ENCODE measurements at regions not wholly inside any gene's neighbourhood (a gene's known extent, or its start where the extent isn't known, plus 50 kb on each side); places are given as distances from the start of the nearest gene placed in this dataset.

- Histone ChIP-seq H3K4me2 (no peak overlapping the region), H3K4me1 (ENCODE audit: low read depth, poor library complexity, severe bottlenecking) (no peaks in the 10 kb centered on the region), H3K27ac (no peak overlapping the region), H3K27me3 (ENCODE audit: insufficient read depth, low read depth) (no peaks in the 10 kb centered on the region), H3K79me2 (ENCODE audit: insufficient read depth, low read depth) (no peaks in the 10 kb centered on the region), H3K36me3 (ENCODE audit: insufficient read depth) (no peaks in the 10 kb centered on the region), H3K9ac (no peak overlapping the region), H4K20me1 (ENCODE audit: insufficient read depth) (no peaks in the 10 kb centered on the region), H2AFZ (ENCODE audit: low read depth) (no peak overlapping the region), H3K4me3 (IDR thresholded peaks at IDR 0.05; ENCODE audit: insufficient read depth, low read depth, low read length) (no peak overlapping the region)
- no peak for TF ChIP-seq CTCF (conservative IDR thresholded peaks at IDR 0.05; ENCODE audit: low read depth, low read length)
Measured at GRCh38 chr10:83252169-83252568, 887.1 kb upstream of the GHITM start.

- H3K79me2 ChIP-seq (ENCODE audit: insufficient read depth, low read depth), result no peaks in the 10 kb centered on the region
- H3K4me1 ChIP-seq (ENCODE audit: low read depth, poor library complexity, severe bottlenecking), result no peaks in the 10 kb centered on the region
- H3K36me3 ChIP-seq (ENCODE audit: insufficient read depth), result no peaks in the 10 kb centered on the region
- H3K27me3 ChIP-seq (ENCODE audit: insufficient read depth, low read depth), result no peaks in the 10 kb centered on the region
- no peak overlapping the region for H3K27ac ChIP-seq
- H3K4me3 ChIP-seq (IDR thresholded peaks at IDR 0.05; ENCODE audit: insufficient read depth, low read depth, low read length), result no peak overlapping the region
- H3K4me2 ChIP-seq, result no peak overlapping the region
- no peak for TF ChIP-seq CTCF (conservative IDR thresholded peaks at IDR 0.05; ENCODE audit: low read depth, low read length)
- no peak overlapping the region for H2AFZ ChIP-seq (ENCODE audit: low read depth)
- no peaks in the 10 kb centered on the region for H4K20me1 ChIP-seq (ENCODE audit: insufficient read depth)
- H3K9ac ChIP-seq, result no peak overlapping the region
Measured at GRCh38 chr10:83252596-83252995, 886.7 kb upstream of the GHITM start.

DNA sequence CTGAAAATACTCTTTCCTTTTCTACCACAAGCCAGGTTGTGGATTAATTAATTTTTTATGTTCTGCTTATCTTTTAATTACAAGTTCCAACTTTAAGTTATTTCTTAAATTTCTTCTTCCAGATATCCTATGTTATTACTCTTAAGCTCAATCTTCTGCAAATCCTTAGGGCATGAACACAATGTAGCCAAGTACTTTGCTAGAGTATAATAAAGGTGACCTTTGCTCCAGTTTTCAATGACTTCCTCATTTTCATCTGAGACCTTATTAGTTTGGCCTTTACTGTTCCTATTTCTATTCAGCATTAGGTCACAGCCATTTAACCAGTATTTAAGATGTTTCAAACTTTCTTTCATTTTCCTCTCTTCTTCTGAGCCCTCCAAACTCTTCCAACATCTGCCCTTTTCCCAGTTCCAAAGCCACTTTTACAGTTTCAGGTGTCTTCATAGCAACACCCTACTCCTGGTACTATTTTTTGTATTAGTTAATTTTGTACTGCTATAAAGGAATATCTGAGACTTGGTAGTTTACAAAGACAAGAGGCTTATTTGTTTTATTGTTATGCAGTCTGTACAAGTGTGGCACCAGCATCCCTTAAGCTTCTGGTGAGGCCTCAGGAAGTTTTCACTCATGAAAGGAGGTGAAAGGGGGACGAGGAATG lies 886.2 kb upstream of the GHITM start:
- Histone ChIP-seq H3K4me1 (ENCODE audit: low read depth, poor library complexity, severe bottlenecking) (no peaks in the 10 kb centered on the region), H3K27ac (no peak overlapping the region)
- no peak for TF ChIP-seq CTCF (conservative IDR thresholded peaks at IDR 0.05; ENCODE audit: low read depth, low read length)

GRCh38 chr10:83254698-83255097 lies 884.6 kb upstream of the GHITM start:
- Histone ChIP-seq H3K9ac (no peak overlapping the region), H3K4me1 (ENCODE audit: low read depth, poor library complexity, severe bottlenecking) (no peaks in the 10 kb centered on the region), H3K36me3 (ENCODE audit: insufficient read depth) (no peaks in the 10 kb centered on the region), H2AFZ (ENCODE audit: low read depth) (no peak overlapping the region), H3K27me3 (ENCODE audit: insufficient read depth, low read depth) (no peaks in the 10 kb centered on the region), H3K27ac (no peak overlapping the region), H4K20me1 (ENCODE audit: insufficient read depth) (no peaks in the 10 kb centered on the region), H3K79me2 (ENCODE audit: insufficient read depth, low read depth) (no peaks in the 10 kb centered on the region), H3K4me3 (IDR thresholded peaks at IDR 0.05; ENCODE audit: insufficient read depth, low read depth, low read length) (no peak overlapping the region), H3K4me2 (no peak overlapping the region)
- no peak for TF ChIP-seq CTCF (conservative IDR thresholded peaks at IDR 0.05; ENCODE audit: low read depth, low read length)

More for the DNA sequence above, 886.2 kb upstream of the GHITM start:
- Histone ChIP-seq H3K27me3 (ENCODE audit: insufficient read depth, low read depth) (no peaks in the 10 kb centered on the region), H4K20me1 (ENCODE audit: insufficient read depth) (no peaks in the 10 kb centered on the region), H3K4me3 (IDR thresholded peaks at IDR 0.05; ENCODE audit: insufficient read depth, low read depth, low read length) (no peak overlapping the region), H2AFZ (ENCODE audit: low read depth) (no peak overlapping the region), H3K79me2 (ENCODE audit: insufficient read depth, low read depth) (no peaks in the 10 kb centered on the region), H3K4me2 (no peak overlapping the region), H3K9ac (no peak overlapping the region), H3K36me3 (ENCODE audit: insufficient read depth) (no peaks in the 10 kb centered on the region)

All from KMS-11 (cell line).